ENCODE measurements at regions not wholly inside any gene's neighbourhood (a gene's known extent, or its start where the extent isn't known, plus 50 kb on each side); places are given as distances from the start of the nearest gene placed in this dataset.

DNA sequence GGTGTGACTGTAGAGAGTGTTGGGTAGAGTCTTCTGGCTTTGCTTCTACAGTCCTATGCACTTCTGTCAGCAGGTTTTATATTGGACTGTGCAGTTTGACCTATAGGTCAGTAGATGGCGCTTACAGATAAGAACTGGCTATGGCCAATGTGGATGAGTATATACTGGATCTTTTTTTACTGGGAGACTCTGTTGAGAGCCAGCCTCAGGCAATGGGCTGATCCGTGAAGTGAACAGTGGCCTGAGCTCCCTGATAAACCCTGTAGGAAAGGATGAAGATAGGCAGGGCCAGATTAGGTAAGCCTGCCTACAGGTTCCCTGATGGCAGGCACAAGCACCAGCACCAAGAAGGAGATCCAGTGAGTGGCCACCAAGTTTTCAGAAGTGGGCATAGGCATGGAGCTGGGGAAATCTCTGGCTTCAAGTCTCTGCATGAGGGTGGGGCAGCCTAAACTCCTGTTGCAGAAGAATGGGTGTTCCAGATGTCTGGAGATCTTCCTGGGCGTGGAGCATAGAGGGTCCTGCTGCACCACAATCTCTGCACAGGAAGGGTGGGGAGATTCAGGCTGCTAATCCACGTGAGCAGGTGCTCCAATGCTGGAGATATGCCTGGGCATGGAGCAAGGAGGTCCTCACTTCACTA is 326.0 kb upstream of the SGO1 start:
- POLR2A ChIA-PET, result no interaction called here
- Histone ChIP-seq H3K27ac (ENCODE audit: extremely low read depth, low read depth, low read length) (no peak overlapping the region), H3K4me1 (ENCODE audit: control insufficient read depth, insufficient read depth, low read length) (no peaks in the 10 kb centered on the region), H3K9me3 (ENCODE audit: control insufficient read depth, insufficient read depth, low read depth, low read length) (no peaks in the 10 kb centered on the region), H3K36me3 (ENCODE audit: control insufficient read depth in 2 of 2, insufficient read depth in 1 of 2, low read length in 2 of 2) (no peaks in the 10 kb centered on the region), H3K4me3 (ENCODE audit: low read depth, low read length) (no peak overlapping the region)
- TF ChIP-seq ZSCAN30 (tag by site-specific recombination; IDR thresholded peaks at IDR 0.05) (no peak), REPIN1 (tag by site-specific recombination; IDR thresholded peaks at IDR 0.05; ENCODE audit: low read depth) (no peak), ZBTB21 (tag by site-specific recombination; IDR thresholded peaks at IDR 0.05) (no peak), ZNF654 (tag by site-specific recombination; IDR thresholded peaks at IDR 0.05; ENCODE audit: low read depth) (peak; percentile 87), YY2 (tag by site-specific recombination; IDR thresholded peaks at IDR 0.05) (no peak), ZNF146 (tag by site-specific recombination; IDR thresholded peaks at IDR 0.05) (no peak), ZNF19 (tag by site-specific recombination; IDR thresholded peaks at IDR 0.05; ENCODE audit: low read depth) (no peak)
- CTCF ChIA-PET, result interaction anchor here (0.7 to 1.7 kb wide), 8 partner anchors 10 to 1605 kb away, joined by 3 to 6 read pairs (median 4); no protein-coding TSS in a partner anchor

DNA sequence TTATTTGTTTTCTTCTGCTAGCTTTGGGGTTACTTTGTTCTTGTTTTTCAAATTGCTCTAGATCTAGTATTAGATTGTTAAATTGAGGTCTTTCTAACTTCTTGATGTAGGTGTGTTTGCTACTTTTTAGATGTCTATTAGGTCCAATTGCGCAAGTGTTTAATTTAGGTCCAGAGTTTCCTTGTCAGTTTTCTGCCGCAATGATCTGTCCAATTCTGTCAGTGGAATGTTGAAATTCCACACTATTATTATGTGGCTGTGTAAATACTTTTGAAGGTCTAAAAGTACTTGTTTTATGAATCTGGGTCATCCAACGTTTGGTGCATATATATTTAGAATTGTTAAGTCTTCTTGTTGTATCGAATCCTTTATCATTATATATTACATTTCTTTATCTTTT is 324.4 kb upstream of the SGO1 start:
- POLR2A ChIA-PET, result no interaction called here
- no peaks in the 10 kb centered on the region for H3K36me3 ChIP-seq (ENCODE audit: control insufficient read depth in 2 of 2, insufficient read depth in 1 of 2, low read length in 2 of 2)
- H3K27ac ChIP-seq (ENCODE audit: extremely low read depth, low read depth, low read length), result no peak overlapping the region
- no peaks in the 10 kb centered on the region for H3K4me1 ChIP-seq (ENCODE audit: control insufficient read depth, insufficient read depth, low read length)
- H3K9me3 ChIP-seq (ENCODE audit: control insufficient read depth, insufficient read depth, low read depth, low read length), result no peaks in the 10 kb centered on the region
- CTCF ChIA-PET, result interaction anchor here (0.7 to 1.1 kb wide), 2 partner anchors 708 to 1384 kb away, joined by 3 read pairs; no protein-coding TSS in a partner anchor
- no peak overlapping the region for H3K4me3 ChIP-seq (ENCODE audit: low read depth, low read length)
- TF ChIP-seq, protein P1, sequence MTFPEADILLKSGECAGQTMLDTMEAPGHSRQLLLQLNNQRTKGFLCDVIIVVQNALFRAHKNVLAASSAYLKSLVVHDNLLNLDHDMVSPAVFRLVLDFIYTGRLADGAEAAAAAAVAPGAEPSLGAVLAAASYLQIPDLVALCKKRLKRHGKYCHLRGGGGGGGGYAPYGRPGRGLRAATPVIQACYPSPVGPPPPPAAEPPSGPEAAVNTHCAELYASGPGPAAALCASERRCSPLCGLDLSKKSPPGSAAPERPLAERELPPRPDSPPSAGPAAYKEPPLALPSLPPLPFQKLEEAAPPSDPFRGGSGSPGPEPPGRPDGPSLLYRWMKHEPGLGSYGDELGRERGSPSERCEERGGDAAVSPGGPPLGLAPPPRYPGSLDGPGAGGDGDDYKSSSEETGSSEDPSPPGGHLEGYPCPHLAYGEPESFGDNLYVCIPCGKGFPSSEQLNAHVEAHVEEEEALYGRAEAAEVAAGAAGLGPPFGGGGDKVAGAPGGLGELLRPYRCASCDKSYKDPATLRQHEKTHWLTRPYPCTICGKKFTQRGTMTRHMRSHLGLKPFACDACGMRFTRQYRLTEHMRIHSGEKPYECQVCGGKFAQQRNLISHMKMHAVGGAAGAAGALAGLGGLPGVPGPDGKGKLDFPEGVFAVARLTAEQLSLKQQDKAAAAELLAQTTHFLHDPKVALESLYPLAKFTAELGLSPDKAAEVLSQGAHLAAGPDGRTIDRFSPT (tag by site-specific recombination; IDR thresholded peaks at IDR 0.05), result no peak
- TF ChIP-seq, protein P2, sequence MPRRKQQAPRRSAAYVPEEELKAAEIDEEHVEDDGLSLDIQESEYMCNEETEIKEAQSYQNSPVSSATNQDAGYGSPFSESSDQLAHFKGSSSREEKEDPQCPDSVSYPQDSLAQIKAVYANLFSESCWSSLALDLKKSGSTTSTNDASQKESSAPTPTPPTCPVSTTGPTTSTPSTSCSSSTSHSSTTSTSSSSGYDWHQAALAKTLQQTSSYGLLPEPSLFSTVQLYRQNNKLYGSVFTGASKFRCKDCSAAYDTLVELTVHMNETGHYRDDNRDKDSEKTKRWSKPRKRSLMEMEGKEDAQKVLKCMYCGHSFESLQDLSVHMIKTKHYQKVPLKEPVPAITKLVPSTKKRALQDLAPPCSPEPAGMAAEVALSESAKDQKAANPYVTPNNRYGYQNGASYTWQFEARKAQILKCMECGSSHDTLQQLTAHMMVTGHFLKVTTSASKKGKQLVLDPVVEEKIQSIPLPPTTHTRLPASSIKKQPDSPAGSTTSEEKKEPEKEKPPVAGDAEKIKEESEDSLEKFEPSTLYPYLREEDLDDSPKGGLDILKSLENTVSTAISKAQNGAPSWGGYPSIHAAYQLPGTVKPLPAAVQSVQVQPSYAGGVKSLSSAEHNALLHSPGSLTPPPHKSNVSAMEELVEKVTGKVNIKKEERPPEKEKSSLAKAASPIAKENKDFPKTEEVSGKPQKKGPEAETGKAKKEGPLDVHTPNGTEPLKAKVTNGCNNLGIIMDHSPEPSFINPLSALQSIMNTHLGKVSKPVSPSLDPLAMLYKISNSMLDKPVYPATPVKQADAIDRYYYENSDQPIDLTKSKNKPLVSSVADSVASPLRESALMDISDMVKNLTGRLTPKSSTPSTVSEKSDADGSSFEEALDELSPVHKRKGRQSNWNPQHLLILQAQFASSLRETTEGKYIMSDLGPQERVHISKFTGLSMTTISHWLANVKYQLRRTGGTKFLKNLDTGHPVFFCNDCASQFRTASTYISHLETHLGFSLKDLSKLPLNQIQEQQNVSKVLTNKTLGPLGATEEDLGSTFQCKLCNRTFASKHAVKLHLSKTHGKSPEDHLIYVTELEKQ (tag by site-specific recombination; IDR thresholded peaks at IDR 0.05; ENCODE audit: borderline replicate concordance), result no peak
- TF ChIP-seq ZNF19 (tag by site-specific recombination; IDR thresholded peaks at IDR 0.05; ENCODE audit: low read depth), result no peak
- TF ChIP-seq SCRT2 (tag by site-specific recombination; IDR thresholded peaks at IDR 0.05), result no peak
- TF ChIP-seq, protein P3, sequence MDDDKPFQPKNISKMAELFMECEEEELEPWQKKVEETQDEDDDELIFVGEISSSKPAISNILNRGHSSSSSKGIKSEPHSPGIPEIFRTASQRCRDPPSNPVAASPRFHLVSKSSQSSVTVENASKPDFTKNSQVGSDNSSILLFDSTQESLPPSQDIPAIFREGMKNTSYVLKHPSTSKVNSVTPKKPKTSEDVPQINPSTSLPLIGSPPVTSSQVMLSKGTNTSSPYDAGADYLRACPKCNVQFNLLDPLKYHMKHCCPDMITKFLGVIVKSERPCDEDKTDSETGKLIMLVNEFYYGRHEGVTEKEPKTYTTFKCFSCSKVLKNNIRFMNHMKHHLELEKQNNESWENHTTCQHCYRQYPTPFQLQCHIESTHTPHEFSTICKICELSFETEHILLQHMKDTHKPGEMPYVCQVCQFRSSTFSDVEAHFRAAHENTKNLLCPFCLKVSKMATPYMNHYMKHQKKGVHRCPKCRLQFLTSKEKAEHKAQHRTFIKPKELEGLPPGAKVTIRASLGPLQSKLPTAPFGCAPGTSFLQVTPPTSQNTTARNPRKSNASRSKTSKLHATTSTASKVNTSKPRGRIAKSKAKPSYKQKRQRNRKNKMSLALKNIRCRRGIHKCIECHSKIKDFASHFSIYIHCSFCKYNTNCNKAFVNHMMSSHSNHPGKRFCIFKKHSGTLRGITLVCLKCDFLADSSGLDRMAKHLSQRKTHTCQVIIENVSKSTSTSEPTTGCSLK (tag by site-specific recombination; IDR thresholded peaks at IDR 0.05), result no peak
- no peak for TF ChIP-seq HOXA7 (CRISPR knock-in tag; IDR thresholded peaks at IDR 0.05; ENCODE audit: borderline replicate concordance)
- no peak for TF ChIP-seq ZNF335 (tag by site-specific recombination; conservative IDR thresholded peaks at IDR 0.05)
- TF ChIP-seq TRIM28 (IDR thresholded peaks at IDR 0.05; ENCODE audit: borderline replicate concordance, low read length), result no peak
- no peak for TF ChIP-seq ZNF791 (tag by site-specific recombination; IDR thresholded peaks at IDR 0.05)
- TF ChIP-seq, protein P4, sequence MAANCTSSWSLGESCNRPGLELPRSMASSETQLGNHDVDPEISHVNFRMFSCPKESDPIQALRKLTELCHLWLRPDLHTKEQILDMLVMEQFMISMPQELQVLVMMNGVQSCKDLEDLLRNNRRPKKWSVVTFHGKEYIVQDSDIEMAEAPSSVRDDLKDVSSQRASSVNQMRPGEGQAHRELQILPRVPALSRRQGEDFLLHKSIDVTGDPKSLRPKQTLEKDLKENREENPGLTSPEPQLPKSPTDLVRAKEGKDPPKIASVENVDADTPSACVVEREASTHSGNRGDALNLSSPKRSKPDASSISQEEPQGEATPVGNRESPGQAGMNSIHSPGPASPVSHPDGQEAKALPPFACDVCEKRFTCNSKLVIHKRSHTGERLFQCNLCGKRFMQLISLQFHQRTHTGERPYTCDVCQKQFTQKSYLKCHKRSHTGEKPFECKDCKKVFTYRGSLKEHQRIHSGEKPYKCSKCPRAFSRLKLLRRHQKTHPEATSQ (tag by site-specific recombination; IDR thresholded peaks at IDR 0.05), result no peak
- TF ChIP-seq ZNF560 (tag by site-specific recombination; IDR thresholded peaks at IDR 0.05; ENCODE audit: borderline replicate concordance), result no peak
